Fibroblast of lung (primary cell): ENCODE measurements at regions not wholly inside any gene's neighbourhood (a gene's known extent, or its start where the extent isn't known, plus 50 kb on each side); places are given as distances from the start of the nearest gene placed in this dataset.

ENCODE experiments used
- DNase-seq, 2 donors: peaks; one replicate each; pipeline versions ENCODE4 v3.0.0 to v3.0.0-alpha.2; 2010; ENCODE audit warnings: low read depth in 2 of 2
- H2AFZ ChIP-seq: 2 replicates; pipeline ENCODE4 v1.5.1; 2012; ENCODE audit warnings: low read length, control low read depth, inconsistent platforms
- H3K27ac ChIP-seq: 2 replicates; pipeline ENCODE4 v1.5.1; 2011; ENCODE audit warnings: low read length, control low read depth; ENCODE audit not compliant: insufficient read depth
- H3K27me3 ChIP-seq: 2 replicates; pipeline ENCODE4 v1.5.1; 2011; ENCODE audit warnings: mild to moderate bottlenecking, low read length; ENCODE audit not compliant: control insufficient read depth, insufficient read depth
- H3K36me3 ChIP-seq: 2 replicates; pipeline ENCODE4 v1.5.1; 2011; ENCODE audit warnings: low read length; ENCODE audit not compliant: control insufficient read depth, insufficient read depth
- H3K4me1 ChIP-seq: 2 replicates; pipeline ENCODE4 v1.5.1; 2011; ENCODE audit warnings: low read length; ENCODE audit not compliant: control insufficient read depth, insufficient read depth; ENCODE audit errors: extremely low read depth
- H3K4me2 ChIP-seq: 2 replicates; pipeline ENCODE4 v1.5.1; 2011; ENCODE audit warnings: low read length, control low read depth; ENCODE audit not compliant: insufficient read depth; ENCODE audit errors: extremely low read depth
- H3K4me3 ChIP-seq, 4 experiments: fragments of 200-600 bp in 1 of 4; sonication (generic) in 1 of 4; replicated peaks in 1 of 4; 2 replicates each; pipeline ENCODE4 v1.5.1; 2011 to 2016; ENCODE audit warnings: low read length in 4 of 4, low read depth in 3 of 4, mild to moderate bottlenecking in 3 of 4, control low read depth in 2 of 4, inconsistent platforms in 1 of 4, mixed read lengths in 1 of 4; ENCODE audit not compliant: insufficient read depth in 1 of 4; ENCODE audit errors: control extremely low read depth in 1 of 4
- H3K79me2 ChIP-seq: 2 replicates; pipeline ENCODE4 v1.5.1; 2012; ENCODE audit warnings: mild to moderate bottlenecking, low read length, inconsistent platforms; ENCODE audit not compliant: control insufficient read depth, insufficient read depth
- H3K9ac ChIP-seq: 2 replicates; pipeline ENCODE4 v1.5.1; 2011; ENCODE audit warnings: mild to moderate bottlenecking, low read length, control low read depth; ENCODE audit not compliant: insufficient read depth
- H3K9me3 ChIP-seq: 2 replicates; pipeline ENCODE4 v1.5.1; 2012; ENCODE audit warnings: low read depth, low read length; ENCODE audit not compliant: control insufficient read depth, insufficient read depth
- H4K20me1 ChIP-seq: 2 replicates; pipeline ENCODE4 v1.5.1; 2011; ENCODE audit warnings: low read length; ENCODE audit not compliant: control insufficient read depth, insufficient read depth; ENCODE audit errors: extremely low read depth
- CTCF ChIP-seq, 2 donors: IDR thresholded peaks in 1 of 2; conservative IDR thresholded peaks in 1 of 2; 1 replicate in 1 of 2; 2 replicates in 1 of 2; pipeline ENCODE4 v1.5.1; 2011 to 2012; ENCODE audit warnings: low read length in 2 of 2, control low read depth in 1 of 2, inconsistent platforms in 1 of 2, low read depth in 1 of 2, mild to moderate bottlenecking in 1 of 2
- EZH2 ChIP-seq: IDR thresholded peaks from 2 replicates; pipeline ENCODE4 v1.5.1; 2012; ENCODE audit warnings: low read length, control low read depth, mild to moderate bottlenecking; ENCODE audit errors: missing control alignments

DNA sequence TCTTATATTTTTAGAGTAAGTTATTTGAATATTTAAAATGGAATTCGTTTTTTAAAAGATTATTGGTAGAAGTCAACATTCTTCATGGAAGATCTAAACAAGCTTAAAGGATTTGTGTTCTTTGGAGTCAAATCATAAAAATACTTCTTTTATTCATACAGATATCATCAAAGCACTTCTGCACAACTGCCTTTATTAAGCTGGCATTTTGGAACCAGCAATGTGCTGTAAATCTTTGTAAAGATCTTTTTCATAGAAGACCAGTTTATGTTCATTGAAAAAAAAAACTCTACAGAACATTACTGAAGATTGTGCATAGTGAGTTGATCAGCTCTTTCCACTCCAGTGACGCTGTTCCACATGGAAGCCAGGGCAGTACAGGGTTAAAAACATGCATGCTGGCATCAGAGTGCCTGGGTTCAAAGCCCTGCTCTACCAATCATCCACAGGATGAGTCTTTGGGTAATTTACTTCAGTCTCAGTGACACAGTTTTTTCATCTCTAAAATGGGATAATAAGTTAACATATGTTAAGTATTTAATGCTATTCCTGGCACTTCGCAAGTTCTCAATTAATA, 109.6 kb upstream of the SLC38A4 start:
- Histone ChIP-seq H3K36me3 (no peaks in the 10 kb centered on the region), H4K20me1 (no peaks in the 10 kb centered on the region), H3K4me2 (no peak overlapping the region), H3K4me3 (no peak overlapping the region), H2AFZ (no peak overlapping the region), H3K9ac (no peak overlapping the region), H3K9me3 (no peaks in the 10 kb centered on the region), H3K79me2 (no peaks in the 10 kb centered on the region), H3K27ac (no peak overlapping the region), H3K4me1 (no peaks in the 10 kb centered on the region), H3K27me3 (no peaks in the 10 kb centered on the region)
- no peak for TF ChIP-seq EZH2
- no peak for TF ChIP-seq CTCF (conservative IDR thresholded peaks at IDR 0.05 in 1 of 2, IDR thresholded peaks at IDR 0.05 in 1 of 2; ENCODE audit: low read depth in 1 of 2, low read length in 2 of 2)
- DNase-seq = no peak

DNA sequence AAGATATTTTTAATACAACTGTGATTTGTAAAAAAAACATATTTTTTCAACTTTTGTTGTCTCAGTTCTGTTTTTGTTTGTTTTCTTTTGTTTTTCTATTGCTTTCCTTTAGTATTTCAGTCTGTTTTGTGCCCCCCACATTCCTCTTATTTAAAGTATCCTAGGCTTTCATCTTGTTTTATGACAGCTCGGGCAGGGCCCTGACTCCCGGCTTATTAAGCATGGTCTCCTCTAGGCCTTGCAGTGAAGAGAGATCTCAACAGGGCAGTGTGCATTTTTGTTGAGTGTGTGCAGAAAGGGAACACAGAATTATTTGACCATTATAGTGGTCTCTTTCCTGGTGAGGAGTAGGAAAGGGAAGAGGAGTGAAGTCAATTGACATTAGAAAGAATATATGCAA, 110.2 kb upstream of the SLC38A4 start:
- Histone ChIP-seq H3K36me3 (no peaks in the 10 kb centered on the region), H4K20me1 (no peaks in the 10 kb centered on the region), H3K79me2 (no peaks in the 10 kb centered on the region), H3K4me3 (no peak overlapping the region), H3K9me3 (no peaks in the 10 kb centered on the region), H3K27me3 (no peaks in the 10 kb centered on the region), H3K27ac (no peak overlapping the region), H3K4me2 (no peak overlapping the region), H3K9ac (no peak overlapping the region), H2AFZ (no peak overlapping the region), H3K4me1 (no peaks in the 10 kb centered on the region)
- DNase-seq = no peak
- no peak for TF ChIP-seq EZH2
- TF ChIP-seq CTCF (conservative IDR thresholded peaks at IDR 0.05 in 1 of 2, IDR thresholded peaks at IDR 0.05 in 1 of 2; ENCODE audit: low read depth in 1 of 2, low read length in 2 of 2) = no peak

- peak in 1 of 2 donors; percentile 52 for DNase-seq
- Histone ChIP-seq H2AFZ (no peak overlapping the region), H3K4me3 (no peak overlapping the region), H3K9me3 (no peaks in the 10 kb centered on the region), H3K79me2 (no peaks in the 10 kb centered on the region), H3K9ac (no peak overlapping the region), H3K4me2 (no peak overlapping the region), H3K36me3 (no peaks in the 10 kb centered on the region), H3K27me3 (no peaks in the 10 kb centered on the region), H3K4me1 (no peaks in the 10 kb centered on the region), H4K20me1 (no peaks in the 10 kb centered on the region), H3K27ac (no peak overlapping the region)
- TF ChIP-seq CTCF (conservative IDR thresholded peaks at IDR 0.05 in 1 of 2, IDR thresholded peaks at IDR 0.05 in 1 of 2; ENCODE audit: low read depth in 1 of 2, low read length in 2 of 2) = no peak
- no peak for TF ChIP-seq EZH2
These were observed 112.4 kb upstream of the SLC38A4 start for GRCh38 chr12:46938071-46938678.
